UCSD-AML1 (cell line): ENCODE measurements at regions not wholly inside any gene's neighbourhood (a gene's known extent, or its start where the extent isn't known, plus 50 kb on each side); places are given as distances from the start of the nearest gene placed in this dataset.
"Not testable (repeated sequence)": the region's sequence is repeated elsewhere in the genome, so short reads cannot be mapped to it uniquely, and the experiment has no call there.

Experiments used
- DNase-seq: peaks from one replicate; lab custom pipeline; 2025; ENCODE audit not compliant: unreplicated experiment; lab: John Stamatoyannopoulos, UW

DNA sequence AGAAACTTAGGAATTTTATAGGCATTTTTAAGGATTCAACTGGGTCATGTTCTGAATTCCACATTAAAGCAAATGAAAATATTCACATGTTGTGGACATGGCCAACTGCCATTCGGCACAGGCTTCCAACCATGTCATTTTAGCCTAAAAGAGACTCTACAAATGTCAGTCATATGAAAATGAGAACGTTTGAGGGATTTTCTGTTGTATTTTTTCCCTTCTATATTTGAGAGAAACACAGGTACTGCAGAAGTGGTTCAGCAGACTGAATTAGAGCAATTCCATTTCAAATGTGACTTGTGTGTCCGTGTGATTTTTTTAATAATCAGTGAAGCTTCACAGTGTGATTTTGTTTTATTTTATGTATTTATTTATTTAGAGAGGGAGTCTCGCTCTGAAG is 124.3 kb downstream of the TP53TG3F start:
- not testable (repeated sequence) for DNase-seq

DNA sequence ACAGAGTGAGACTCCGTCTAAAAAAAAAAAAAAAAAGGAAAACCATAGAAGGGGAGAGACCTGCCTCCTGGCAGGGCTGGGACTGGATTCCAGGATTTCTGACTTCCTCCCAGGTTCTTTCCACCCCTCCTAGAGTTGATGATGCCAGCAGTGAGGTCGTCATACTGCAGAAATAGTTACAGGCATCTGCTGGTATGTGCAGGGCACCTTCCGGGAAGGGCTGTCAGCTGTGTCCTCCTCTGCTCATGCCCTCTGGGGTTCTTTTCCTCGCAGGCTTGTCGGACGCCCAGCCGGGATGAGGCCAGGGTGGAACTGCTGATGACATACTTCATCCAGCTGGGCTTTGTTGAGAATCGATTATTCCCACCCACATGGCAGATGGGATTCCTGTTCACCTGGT is 129.2 kb downstream of the TP53TG3F start:
- not testable (repeated sequence) for DNase-seq

DNA sequence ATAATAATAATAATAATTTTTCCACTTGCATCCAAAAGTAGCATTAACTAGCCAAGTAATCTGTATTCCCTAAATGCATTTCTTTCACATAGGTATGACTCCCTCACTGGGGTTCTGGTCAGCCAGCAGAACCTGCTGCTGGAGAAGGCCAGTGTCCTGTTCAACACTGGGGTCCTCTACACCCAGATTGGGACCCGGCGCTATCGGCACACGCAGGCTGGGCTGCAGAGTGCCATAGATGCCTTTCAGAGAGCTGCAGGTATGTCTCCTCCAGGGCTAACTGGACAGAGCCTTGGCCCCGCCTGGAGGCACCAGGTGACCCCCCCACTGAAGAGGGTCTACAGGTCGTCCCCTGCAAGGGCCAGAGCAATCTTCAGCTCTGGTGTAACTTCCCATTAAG is 133.9 kb downstream of the TP53TG3F start:
- DNase-seq, result not testable (repeated sequence)

DNA sequence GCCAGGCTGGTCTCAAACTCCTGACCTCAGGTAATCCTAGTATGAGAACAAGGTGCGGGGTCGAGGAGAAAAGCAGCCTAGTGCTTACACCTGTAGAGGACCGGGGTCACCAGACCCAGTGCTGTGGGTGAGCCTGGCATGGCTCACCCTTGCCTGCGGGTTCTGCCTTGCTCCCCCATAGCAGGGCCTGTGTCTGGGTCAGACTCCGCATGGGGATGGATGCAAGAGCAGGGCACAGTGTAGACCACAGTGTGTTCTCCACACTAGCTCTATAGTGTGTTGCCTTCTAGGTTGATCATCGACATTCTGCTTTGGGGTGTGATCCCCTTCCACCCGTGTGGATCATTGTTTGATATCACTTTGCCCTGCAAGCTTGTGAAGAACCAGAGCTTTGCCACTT is 135.7 kb downstream of the TP53TG3F start:
- not testable (repeated sequence) for DNase-seq

DNA sequence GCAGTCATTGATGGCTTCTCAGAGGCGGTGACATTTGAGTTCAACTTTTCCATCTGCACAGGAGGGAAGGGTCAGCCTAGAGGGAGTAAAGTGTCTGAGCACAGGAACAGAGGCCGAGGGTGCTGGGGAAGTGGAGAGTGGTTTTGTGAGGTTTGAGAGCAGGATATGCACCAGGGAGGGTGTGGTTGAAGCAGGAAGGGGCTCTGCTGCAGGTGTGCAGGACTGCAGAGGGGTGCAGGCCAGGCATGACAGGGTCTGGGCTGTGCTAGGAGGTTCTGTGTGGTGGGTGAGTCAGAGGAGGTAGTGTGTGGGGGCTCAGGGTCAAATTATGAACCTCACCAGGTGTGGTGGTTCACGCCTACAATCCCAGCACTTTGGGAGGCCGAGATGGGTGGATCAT is 141.6 kb downstream of the TP53TG3F start:
- not testable (repeated sequence) for DNase-seq

DNA sequence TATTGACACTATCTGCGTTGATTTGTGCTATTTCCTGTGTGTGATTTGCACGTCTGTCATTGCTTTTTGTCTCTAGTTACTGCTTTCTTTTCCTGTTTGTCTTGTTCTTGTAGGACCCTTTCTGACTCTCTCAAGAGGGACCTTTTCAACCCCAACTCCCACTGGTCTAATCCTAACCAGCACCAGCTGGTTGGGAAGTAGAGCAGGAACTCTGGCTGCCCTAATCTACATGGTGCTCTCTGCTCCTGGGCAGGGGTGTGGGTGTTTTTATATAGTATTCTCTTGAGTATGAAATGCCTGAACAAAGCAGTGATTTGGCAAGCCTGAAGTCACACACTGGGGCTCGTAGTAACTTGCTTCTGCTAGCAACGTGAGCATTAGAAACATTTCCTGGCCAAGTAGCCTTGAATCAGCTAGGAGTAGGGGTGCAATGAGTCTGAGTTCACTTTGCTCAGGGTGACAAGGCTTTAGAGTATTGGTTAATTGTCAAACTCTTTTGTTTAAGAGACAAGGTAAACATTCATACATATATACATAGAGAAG is 164.2 kb downstream of the TP53TG3F start:
- not testable (repeated sequence) for DNase-seq

DNA sequence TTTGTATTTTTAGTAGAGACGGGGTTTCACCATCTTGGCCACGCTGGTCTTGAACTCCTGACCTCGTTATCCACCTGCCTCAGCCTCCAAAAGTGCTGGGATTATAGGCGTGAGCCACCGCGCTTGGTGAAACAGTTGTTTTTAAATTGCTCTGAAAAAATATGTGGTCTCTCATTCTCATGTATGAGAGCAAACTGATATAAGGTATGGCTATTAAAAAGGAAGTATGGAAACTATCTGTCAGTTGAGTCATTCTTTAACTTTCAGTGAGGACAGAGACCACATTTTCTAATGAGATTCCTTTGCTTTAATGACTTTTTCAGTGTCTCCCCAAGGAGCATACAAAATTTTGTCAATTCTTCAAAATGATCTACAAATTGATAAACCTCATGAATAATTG is 169.5 kb downstream of the TP53TG3F start:
- DNase-seq, result not testable (repeated sequence)

DNA sequence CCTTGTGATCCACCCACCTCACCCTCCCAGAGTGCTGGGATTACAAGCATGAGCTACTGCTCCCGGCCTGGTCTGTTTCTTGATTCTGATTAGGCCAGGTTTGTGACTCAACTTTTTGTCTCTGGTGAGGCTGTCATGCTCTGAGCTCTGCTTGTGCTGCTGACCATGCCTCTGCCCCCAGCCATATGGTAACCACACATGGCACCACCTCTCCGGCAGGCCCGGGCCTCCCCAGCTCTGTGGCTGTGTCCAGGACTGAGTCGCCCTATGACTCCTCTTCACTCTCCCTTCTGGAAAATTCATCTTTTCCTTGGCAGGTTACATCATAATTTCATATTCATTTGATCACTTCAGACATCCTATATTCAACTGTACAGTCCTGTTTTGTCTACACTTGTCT is 172.3 kb downstream of the TP53TG3F start:
- not testable (repeated sequence) for DNase-seq

DNA sequence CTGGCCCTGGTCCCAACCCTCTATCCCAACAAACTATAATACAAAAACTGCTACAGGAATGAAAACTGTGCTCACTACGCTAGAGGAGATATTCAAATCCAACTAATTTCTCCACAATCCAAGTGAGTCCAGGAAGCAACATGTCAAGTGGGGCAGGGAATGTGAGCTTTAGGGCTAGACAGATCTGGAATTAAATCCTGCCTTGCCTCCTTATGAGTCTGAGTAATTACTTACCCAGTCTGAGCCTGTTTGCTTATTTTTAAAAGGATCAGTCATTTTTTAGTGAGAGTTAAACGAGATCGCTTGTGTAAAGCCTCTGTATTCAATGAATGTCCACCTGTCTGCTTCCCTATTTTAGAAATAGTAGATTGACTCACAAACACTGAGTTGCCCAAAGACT is 174.6 kb downstream of the TP53TG3F start:
- DNase-seq, result not testable (repeated sequence)

DNA sequence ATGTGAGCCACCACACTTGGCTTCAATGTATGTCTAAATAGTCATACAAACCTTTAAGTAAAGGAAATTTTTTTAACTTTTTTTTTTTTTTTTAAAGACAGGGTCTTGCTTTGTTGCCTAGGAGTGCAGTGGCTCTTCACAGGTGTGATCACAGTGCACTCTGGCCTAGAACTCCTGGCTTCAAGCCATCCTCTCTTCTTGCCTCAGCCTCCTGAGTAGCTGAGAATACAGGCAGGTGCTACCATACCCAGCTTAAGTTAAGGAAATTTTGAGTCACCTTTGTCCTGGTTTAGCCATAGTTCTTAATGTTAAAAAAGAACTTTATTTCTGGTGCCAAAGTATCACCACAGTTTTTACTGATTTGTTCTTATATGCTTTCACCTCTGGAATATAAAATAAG is 177.3 kb downstream of the TP53TG3F start:
- DNase-seq, result not testable (repeated sequence)

DNA sequence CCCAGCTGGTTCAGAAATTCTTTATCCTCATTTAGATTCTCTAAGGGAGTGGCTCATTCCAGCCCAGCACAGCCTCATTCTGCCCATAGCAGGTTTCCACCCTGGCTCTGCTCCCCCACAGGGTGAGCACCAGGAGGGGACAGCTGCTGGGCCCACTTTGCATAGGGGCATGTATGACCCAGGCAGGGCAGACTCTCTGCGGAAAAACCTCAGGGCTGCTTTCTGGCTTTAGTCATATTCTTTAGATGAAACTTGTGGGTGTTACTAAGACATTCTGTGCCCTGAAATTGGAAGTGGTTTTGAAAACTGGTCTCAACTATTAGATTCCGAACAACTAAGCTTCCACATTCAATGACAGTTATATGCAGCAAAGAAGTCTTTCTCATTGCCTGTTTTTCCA is 183.9 kb downstream of the TP53TG3F start:
- not testable (repeated sequence) for DNase-seq

DNA sequence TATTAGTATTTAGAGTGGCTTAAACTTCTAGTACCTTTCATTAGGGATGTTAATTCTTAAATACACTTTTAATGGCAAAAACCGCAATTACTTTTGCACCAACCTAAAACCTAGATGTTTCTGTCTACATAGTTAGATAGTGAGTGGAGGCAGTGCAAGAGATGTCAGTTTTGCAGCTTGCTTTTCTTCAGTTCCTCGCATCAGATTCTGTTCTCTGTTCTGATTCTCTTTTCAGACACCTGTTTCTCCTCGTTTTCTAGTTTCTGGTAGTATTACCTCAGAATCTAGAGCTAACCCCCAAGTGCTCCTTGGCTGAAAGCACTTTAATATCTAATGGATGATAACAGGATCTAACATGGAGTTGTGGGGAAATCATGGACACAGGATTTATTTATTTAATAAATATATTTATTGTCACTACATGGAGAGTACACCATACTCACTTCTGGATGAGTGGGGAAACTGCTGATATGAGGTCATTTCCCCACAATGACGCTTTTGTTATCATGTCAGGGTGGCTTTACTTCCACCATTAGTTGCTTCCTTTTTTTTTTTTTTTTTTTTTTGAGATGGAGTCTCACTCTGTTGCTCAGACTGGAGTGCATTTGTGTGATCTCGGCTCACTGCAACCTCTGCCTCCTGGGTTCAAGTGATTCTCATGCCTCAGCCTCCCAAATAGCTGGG is 184.4 kb downstream of the TP53TG3F start:
- not testable (repeated sequence) for DNase-seq

DNA sequence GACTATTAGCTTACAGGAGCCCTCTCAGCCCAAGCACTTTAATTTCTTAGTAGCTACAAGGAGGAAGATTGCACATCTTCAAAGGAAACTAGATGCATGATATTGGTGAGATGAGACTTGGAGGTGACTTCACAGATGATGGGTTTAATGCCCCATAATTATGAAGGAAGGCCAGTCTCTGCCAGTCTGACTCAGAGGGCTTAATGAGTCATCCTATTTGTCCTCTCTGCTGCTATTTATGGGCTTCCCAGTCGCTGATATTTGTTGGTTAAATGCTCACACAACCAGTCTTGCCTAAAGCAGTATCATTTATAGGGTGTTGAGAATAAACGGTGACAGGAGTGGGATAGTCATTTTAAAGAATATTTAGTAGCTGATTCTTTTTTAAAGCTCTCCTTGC is 187.0 kb downstream of the TP53TG3F start:
- not testable (repeated sequence) for DNase-seq

DNA sequence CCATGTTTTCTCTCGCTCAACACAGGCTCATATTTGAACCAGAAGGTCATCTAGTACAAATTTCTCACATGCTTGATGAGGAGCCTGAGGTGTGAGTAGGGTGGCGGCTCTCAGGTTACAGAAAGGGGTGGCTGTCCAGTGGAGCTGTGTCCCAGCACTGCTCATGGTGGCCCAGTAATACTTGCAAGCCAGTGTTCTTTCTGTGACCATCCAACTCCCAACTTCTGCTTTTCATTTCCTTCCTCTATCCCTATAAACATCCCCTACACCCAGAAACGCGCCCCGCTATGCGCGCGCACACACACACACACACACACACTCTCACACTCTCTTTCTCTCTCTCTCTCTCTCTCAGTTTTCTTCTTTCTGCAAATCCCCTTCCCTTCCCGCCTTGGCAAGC is 196.3 kb downstream of the TP53TG3F start:
- not testable (repeated sequence) for DNase-seq

DNA sequence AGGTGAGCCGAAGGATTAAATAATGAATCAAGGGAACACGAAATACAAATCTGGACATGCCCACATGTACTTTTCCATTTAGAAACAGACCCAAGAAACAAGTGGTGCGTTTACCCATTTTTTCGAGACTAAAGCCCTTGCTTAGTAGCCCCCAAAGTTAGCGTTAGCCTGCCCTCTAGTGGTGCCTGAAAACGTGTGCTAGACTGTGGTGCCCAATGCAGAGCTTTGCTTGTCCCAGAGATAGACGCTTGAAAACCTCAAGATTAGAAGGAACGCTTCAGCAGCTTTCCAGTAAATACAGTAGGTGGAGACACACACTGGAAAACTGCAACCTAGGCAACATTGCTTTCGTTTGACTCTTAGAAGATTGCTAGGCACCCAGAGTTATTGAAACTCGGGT is 197.0 kb downstream of the TP53TG3F start:
- DNase-seq, result not testable (repeated sequence)

DNA sequence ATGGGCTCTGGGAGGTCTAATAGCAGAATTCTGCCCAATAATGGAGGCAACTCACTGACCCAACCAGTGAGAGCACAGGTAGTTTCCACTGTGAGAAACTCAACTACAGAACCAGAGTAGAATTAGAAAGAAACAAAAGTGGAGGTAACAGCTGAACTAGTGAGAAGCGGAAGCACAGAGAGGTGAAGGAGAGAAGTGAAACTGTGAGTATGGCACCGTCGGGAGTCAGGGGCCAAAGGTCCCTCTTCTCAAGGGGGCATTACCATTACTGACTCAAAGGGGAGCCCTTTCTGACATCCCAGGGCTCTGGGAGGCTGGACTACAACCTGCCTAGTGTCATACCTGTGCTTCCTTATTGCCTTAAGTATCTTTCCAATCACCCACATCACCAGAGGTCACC is 198.3 kb downstream of the TP53TG3F start:
- not testable (repeated sequence) for DNase-seq

DNA sequence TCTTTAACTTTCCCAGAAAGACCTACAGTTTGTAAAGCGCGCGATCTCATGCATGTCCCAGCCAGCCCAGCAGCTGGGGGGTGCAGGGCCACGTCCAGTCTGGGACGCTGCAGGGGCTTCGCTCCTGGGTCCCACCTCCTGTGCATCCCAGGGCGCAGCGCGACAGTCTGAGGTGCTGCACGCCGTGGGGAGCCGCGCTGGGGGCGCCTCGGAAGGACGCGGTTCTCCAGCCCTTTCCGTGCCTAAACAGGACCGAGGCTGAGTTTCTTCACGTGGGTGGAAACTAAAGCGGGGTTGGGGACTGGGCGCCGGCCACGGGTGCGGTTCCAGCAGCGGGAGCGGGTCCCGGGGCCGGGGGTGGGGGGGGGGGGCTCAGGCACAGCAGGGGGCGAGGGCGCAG is 221.4 kb downstream of the TP53TG3F start:
- DNase-seq, result not testable (repeated sequence)

DNA sequence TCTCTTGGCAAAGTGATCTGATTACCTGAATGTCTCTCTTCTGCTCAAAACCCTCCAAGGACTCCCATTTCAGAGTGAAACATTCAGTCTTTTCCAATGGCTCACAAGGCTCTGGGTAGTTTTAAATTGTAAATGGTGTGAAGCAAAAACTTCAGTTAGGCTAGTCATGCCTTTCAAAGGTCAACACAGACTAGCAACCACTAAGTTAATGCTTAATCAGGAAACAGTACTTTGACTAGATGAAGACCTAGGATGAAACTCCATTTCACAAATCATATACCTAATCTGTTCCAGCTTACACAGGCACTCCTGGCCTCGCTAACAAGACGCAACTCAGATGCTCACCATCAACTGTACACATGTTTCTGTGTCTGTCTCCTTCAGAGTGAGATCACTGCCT is 240.9 kb downstream of the TP53TG3F start:
- not testable (repeated sequence) for DNase-seq

DNA sequence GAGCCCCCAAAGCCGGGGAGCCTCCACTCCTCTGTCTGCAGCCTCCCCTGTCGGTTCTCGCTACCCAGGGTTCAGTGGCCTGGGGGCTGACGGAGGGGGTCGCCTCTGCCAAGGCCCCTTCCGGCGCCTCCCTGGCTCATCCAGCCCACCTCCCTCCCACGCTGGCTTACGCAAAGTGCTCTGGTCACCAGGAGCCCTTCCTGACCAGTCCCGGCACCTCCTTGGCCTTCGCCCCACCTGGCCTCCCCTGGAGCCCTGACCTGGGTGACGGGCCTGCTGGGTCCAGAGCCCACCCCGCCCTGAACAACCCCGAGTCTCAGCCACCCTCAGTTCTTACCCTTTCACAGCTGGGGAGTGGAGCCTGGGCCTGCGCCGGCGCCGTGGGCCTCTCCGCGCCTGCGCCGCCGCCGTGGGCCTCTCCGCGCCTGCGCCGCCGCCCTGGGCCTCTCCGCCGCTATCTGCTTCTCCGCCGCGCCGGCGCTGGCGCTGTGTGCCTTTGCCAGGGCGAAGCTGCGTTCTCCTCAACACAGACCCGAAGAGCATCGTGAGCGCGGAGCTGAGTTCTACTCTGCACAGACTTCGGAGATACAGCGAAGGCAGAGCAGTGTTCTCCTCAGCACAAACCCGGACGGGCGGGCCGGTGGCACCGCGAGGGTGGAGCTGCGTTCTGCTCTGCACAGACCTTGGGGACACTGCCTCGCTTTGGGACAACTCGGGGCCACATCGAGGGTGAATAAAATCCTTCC is 247.6 kb downstream of the TP53TG3F start:
- DNase-seq, result not testable (repeated sequence)

DNA sequence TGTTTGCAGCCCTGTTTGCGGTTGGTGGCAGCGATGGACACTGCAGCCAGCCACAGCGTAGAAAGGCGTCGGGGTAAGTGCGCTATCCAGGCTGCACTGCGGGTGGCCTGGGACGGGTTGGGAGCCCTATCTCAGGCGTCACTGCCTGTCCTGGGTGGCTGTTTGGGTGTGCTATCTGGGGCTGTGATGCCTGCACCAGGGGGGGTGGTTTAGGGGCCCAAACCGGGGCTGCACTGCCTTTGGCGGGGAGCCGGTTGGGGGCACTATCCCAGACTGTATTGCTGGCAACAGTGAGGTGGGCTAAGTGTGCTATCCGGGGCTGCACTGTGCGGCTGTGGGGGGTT is 248.2 kb downstream of the TP53TG3F start:
- not testable (repeated sequence) for DNase-seq

DNA sequence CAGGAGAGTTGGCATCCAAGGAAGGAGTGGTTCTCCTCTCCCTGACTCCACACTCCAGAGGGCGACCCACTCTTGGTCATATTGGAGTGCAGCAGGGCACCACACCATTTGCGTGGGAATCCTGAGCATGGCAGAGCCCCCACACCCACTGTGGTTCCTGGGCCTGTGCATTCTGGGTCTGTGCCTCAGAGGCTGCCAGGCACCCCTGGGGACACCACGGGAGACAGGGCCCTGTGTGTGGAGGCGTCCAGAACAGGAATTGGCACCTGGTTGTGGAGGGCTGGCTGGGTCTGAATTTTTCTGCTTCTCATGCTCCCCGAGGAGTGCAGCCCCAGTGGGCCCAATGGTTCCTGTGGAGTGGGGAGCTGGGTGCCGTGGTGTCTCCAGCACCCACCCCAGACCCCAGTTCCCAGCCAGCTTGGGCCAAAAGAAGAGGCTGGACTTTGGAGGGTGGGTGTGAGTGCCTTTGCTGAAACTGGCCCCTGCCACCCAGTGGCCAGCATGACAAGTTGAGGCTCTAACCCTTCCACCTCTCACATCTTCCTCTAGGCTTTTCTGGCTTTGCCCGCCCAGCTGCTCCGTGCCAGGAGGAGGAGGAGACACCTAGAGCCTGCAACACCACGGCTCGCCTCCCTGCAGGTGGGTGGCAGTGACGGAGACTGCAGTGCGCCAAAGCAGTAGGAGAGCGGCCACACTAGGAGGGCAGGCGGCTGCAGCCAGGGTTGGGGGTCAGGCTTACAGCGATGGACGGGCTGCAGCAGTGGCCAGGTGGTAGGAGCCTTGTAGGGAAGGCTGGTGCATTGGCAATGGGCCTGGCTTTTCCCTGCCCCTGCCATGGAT is 250.7 kb downstream of the TP53TG3F start:
- DNase-seq, result not testable (repeated sequence)
